Activated naive CD4-positive, alpha-beta T cell treated with anti-CD3 and anti-CD28 coated beads, Interleukin-2, amount 50 U/mL, for 24 hours (primary cell): ENCODE measurements at regions not wholly inside any gene's neighbourhood (a gene's known extent, or its start where the extent isn't known, plus 50 kb on each side); places are given as distances from the start of the nearest gene placed in this dataset.

Source experiments
- H3K27ac Mint-ChIP-seq: one replicate; pipeline ENCODE4 v1.8.0; 2021; ENCODE audit warnings: mild to moderate bottlenecking, mixed read lengths
- H3K27me3 Mint-ChIP-seq: one replicate; pipeline ENCODE4 v1.8.0; 2021; ENCODE audit warnings: mixed read lengths
- H3K36me3 Mint-ChIP-seq: one replicate; pipeline ENCODE4 v1.8.0; 2021; ENCODE audit warnings: mixed read lengths
- H3K4me1 Mint-ChIP-seq: one replicate; pipeline ENCODE4 v1.8.0; 2021; ENCODE audit warnings: mixed read lengths
- H3K4me3 Mint-ChIP-seq: one replicate; pipeline ENCODE4 v1.8.0; 2021; ENCODE audit warnings: mild to moderate bottlenecking, mixed read lengths
- H3K9me3 Mint-ChIP-seq: one replicate; pipeline ENCODE4 v1.8.0; 2021; ENCODE audit warnings: mixed read lengths

GRCh38 chr1:213366141-213366831 lies 315.2 kb downstream of the RPS6KC1 start:
- no peaks in the 10 kb centered on the region for H3K4me1 Mint-ChIP-seq
- no peak overlapping the region for H3K4me3 Mint-ChIP-seq
- no peaks in the 10 kb centered on the region for H3K36me3 Mint-ChIP-seq
- H3K9me3 Mint-ChIP-seq = peaks cover 6% of the 10 kb centered on the region
- H3K27me3 Mint-ChIP-seq = peaks cover 7% of the 10 kb centered on the region
- no peak overlapping the region for H3K27ac Mint-ChIP-seq

GRCh38 chr1:213369465-213369864 lies 318.4 kb downstream of the RPS6KC1 start:
- no peaks in the 10 kb centered on the region for H3K36me3 Mint-ChIP-seq
- no peak overlapping the region for H3K4me3 Mint-ChIP-seq
- no peaks in the 10 kb centered on the region for H3K4me1 Mint-ChIP-seq
- H3K9me3 Mint-ChIP-seq = no peaks in the 10 kb centered on the region
- no peak overlapping the region for H3K27ac Mint-ChIP-seq
- H3K27me3 Mint-ChIP-seq = no peaks in the 10 kb centered on the region

- Mint-ChIP-seq H3K27ac (no peak overlapping the region), H3K4me1 (no peaks in the 10 kb centered on the region), H3K27me3 (no peaks in the 10 kb centered on the region), H3K4me3 (no peak overlapping the region), H3K9me3 (no peaks in the 10 kb centered on the region), H3K36me3 (no peaks in the 10 kb centered on the region)
These were observed 319.5 kb downstream of the RPS6KC1 start for GRCh38 chr1:213370523-213370922.

- H3K4me1 Mint-ChIP-seq = no peaks in the 10 kb centered on the region
- no peak overlapping the region for H3K27ac Mint-ChIP-seq
- H3K27me3 Mint-ChIP-seq = no peaks in the 10 kb centered on the region
- no peaks in the 10 kb centered on the region for H3K36me3 Mint-ChIP-seq
- no peaks in the 10 kb centered on the region for H3K9me3 Mint-ChIP-seq
- no peak overlapping the region for H3K4me3 Mint-ChIP-seq
These were observed 320.4 kb downstream of the RPS6KC1 start for GRCh38 chr1:213371525-213371846.

- H3K36me3 Mint-ChIP-seq = no peaks in the 10 kb centered on the region
- no peak overlapping the region for H3K4me3 Mint-ChIP-seq
- H3K27me3 Mint-ChIP-seq = no peaks in the 10 kb centered on the region
- H3K9me3 Mint-ChIP-seq = no peaks in the 10 kb centered on the region
- no peaks in the 10 kb centered on the region for H3K4me1 Mint-ChIP-seq
- no peak overlapping the region for H3K27ac Mint-ChIP-seq
These were observed 321.0 kb downstream of the RPS6KC1 start for GRCh38 chr1:213371847-213372619.

GRCh38 chr1:213374369-213374768 lies 323.3 kb downstream of the RPS6KC1 start:
- Mint-ChIP-seq H3K27me3 (no peaks in the 10 kb centered on the region), H3K4me3 (no peak overlapping the region), H3K9me3 (no peaks in the 10 kb centered on the region)

GRCh38 chr1:213375002-213375401 lies 324.0 kb downstream of the RPS6KC1 start:
- H3K4me1 Mint-ChIP-seq = no peaks in the 10 kb centered on the region
- H3K27ac Mint-ChIP-seq = no peak overlapping the region
- no peak overlapping the region for H3K4me3 Mint-ChIP-seq
- no peaks in the 10 kb centered on the region for H3K27me3 Mint-ChIP-seq
- H3K9me3 Mint-ChIP-seq = no peaks in the 10 kb centered on the region
- no peaks in the 10 kb centered on the region for H3K36me3 Mint-ChIP-seq

More at GRCh38 chr1:213374369-213374768, 323.3 kb downstream of the RPS6KC1 start:
- Mint-ChIP-seq H3K4me1 (no peaks in the 10 kb centered on the region), H3K36me3 (no peaks in the 10 kb centered on the region), H3K27ac (no peak overlapping the region)

- Mint-ChIP-seq H3K9me3 (no peaks in the 10 kb centered on the region), H3K27ac (no peak overlapping the region), H3K27me3 (no peaks in the 10 kb centered on the region), H3K4me3 (no peak overlapping the region), H3K4me1 (no peaks in the 10 kb centered on the region), H3K36me3 (no peaks in the 10 kb centered on the region)
These were observed 325.9 kb downstream of the RPS6KC1 start for GRCh38 chr1:213376862-213377372.

GRCh38 chr1:213380865-213381264 lies 329.8 kb downstream of the RPS6KC1 start:
- no peak overlapping the region for H3K27ac Mint-ChIP-seq
- no peaks in the 10 kb centered on the region for H3K27me3 Mint-ChIP-seq
- no peaks in the 10 kb centered on the region for H3K9me3 Mint-ChIP-seq
- H3K36me3 Mint-ChIP-seq = no peaks in the 10 kb centered on the region
- no peak overlapping the region for H3K4me3 Mint-ChIP-seq
- H3K4me1 Mint-ChIP-seq = no peaks in the 10 kb centered on the region

- no peak overlapping the region for H3K27ac Mint-ChIP-seq
- H3K4me3 Mint-ChIP-seq = no peak overlapping the region
- H3K4me1 Mint-ChIP-seq = no peaks in the 10 kb centered on the region
- no peaks in the 10 kb centered on the region for H3K27me3 Mint-ChIP-seq
- no peaks in the 10 kb centered on the region for H3K9me3 Mint-ChIP-seq
- no peaks in the 10 kb centered on the region for H3K36me3 Mint-ChIP-seq
These were observed 330.6 kb downstream of the RPS6KC1 start for GRCh38 chr1:213381572-213382084.

- no peaks in the 10 kb centered on the region for H3K36me3 Mint-ChIP-seq
- H3K4me1 Mint-ChIP-seq = no peaks in the 10 kb centered on the region
- H3K9me3 Mint-ChIP-seq = no peaks in the 10 kb centered on the region
- no peak overlapping the region for H3K4me3 Mint-ChIP-seq
- no peak overlapping the region for H3K27ac Mint-ChIP-seq
- H3K27me3 Mint-ChIP-seq = no peaks in the 10 kb centered on the region
These were observed 332.4 kb downstream of the RPS6KC1 start for GRCh38 chr1:213383465-213383864.

GRCh38 chr1:213385201-213385600 lies 334.2 kb downstream of the RPS6KC1 start:
- Mint-ChIP-seq H3K9me3 (no peaks in the 10 kb centered on the region), H3K4me3 (no peak overlapping the region), H3K4me1 (no peaks in the 10 kb centered on the region), H3K36me3 (no peaks in the 10 kb centered on the region), H3K27ac (no peak overlapping the region), H3K27me3 (no peaks in the 10 kb centered on the region)

GRCh38 chr1:213385806-213386324 lies 334.8 kb downstream of the RPS6KC1 start:
- H3K27me3 Mint-ChIP-seq = no peaks in the 10 kb centered on the region
- H3K36me3 Mint-ChIP-seq = no peaks in the 10 kb centered on the region

GRCh38 chr1:213387380-213388015 lies 336.5 kb downstream of the RPS6KC1 start:
- Mint-ChIP-seq H3K4me1 (no peaks in the 10 kb centered on the region), H3K27me3 (no peaks in the 10 kb centered on the region), H3K9me3 (no peaks in the 10 kb centered on the region), H3K36me3 (no peaks in the 10 kb centered on the region), H3K4me3 (no peak overlapping the region), H3K27ac (no peak overlapping the region)

More at GRCh38 chr1:213385806-213386324, 334.8 kb downstream of the RPS6KC1 start:
- Mint-ChIP-seq H3K27ac (no peak overlapping the region), H3K4me1 (no peaks in the 10 kb centered on the region), H3K9me3 (no peaks in the 10 kb centered on the region), H3K4me3 (no peak overlapping the region)

- no peak overlapping the region for H3K4me3 Mint-ChIP-seq
- no peaks in the 10 kb centered on the region for H3K36me3 Mint-ChIP-seq
- no peaks in the 10 kb centered on the region for H3K9me3 Mint-ChIP-seq
- H3K4me1 Mint-ChIP-seq = no peaks in the 10 kb centered on the region
- H3K27me3 Mint-ChIP-seq = no peaks in the 10 kb centered on the region
- no peak overlapping the region for H3K27ac Mint-ChIP-seq
These were observed 337.2 kb downstream of the RPS6KC1 start for GRCh38 chr1:213388199-213388598.
